HepG2 (cell line): ENCODE measurements at regions not wholly inside any gene's neighbourhood (a gene's known extent, or its start where the extent isn't known, plus 50 kb on each side); places are given as distances from the start of the nearest gene placed in this dataset.

Experiments used
- ATAC-seq: fragments of 200-7000 bp; cut with Tn5 transposase; 3 replicates; pipeline ENCODE4 v1.9.1; 2020; ENCODE audit warnings: mild to moderate bottlenecking, moderate library complexity
- BruUV-seq: library from RNA; stranded (reverse); fragments of 400-500 nt; replicated peaks from 2 replicates; lab custom pipeline; 2021; lab: Mats Ljungman, UMichigan
- CTCF ChIA-PET: fragments of 300-600 bp; formaldehyde crosslinking; extraction: SDS; loops from one replicate; lab custom pipeline; 2021; ENCODE audit warnings: low total read pairs, inconsistent platforms, low intra/inter-chr PET ratio; lab: Yijun Ruan, JAX
- POLR2A ChIA-PET: fragments of 350-600 bp; sonication (Branson Sonifier 250); formaldehyde crosslinking; loops from one replicate; lab custom pipeline; 2020; ENCODE audit warnings: antibody characterized with exemption, inconsistent platforms; lab: Yijun Ruan, JAX
- DNase-seq: peaks from one replicate; pipeline ENCODE4 v3.0.0-alpha.2; 2015; ENCODE audit warnings: low spot score
- FAIRE-seq: peaks from 3 replicates; lab custom pipeline; 2011; peaks lifted over from hg19 to GRCh38; lab: Jason Lieb, UNC
- H2AFZ ChIP-seq: one replicate; pipeline ENCODE4 v1.6.1; 2011; ENCODE audit warnings: low read length, inconsistent platforms
- H3K27ac ChIP-seq: fragments of 300-600 bp; 3 replicates; pipeline ENCODE4 v1.8.0; 2011; ENCODE audit warnings: mixed run types, mild to moderate bottlenecking, mixed read lengths, low read length, inconsistent platforms; ENCODE audit not compliant: insufficient read depth; ENCODE audit errors: extremely low read length
- H3K27me3 ChIP-seq, 2 experiments: fragments of 200-600 bp in 1 of 2; 2 replicates in 1 of 2; 3 replicates in 1 of 2; pipeline versions ENCODE4 v1.6.0 to v1.8.0; 2011; ENCODE audit warnings: low read length in 2 of 2, mild to moderate bottlenecking in 2 of 2, moderate library complexity in 2 of 2, inconsistent platforms in 1 of 2; ENCODE audit not compliant: insufficient read depth in 2 of 2, control insufficient read depth in 1 of 2
- H3K36me3 ChIP-seq, 2 experiments: fragments of 200-600 bp in 1 of 2; replicated peaks in 1 of 2; 2 replicates in 1 of 2; 3 replicates in 1 of 2; pipeline versions ENCODE4 v1.5.1 to v1.8.0; 2011; ENCODE audit warnings: low read length in 2 of 2, inconsistent platforms in 1 of 2; ENCODE audit not compliant: insufficient read depth in 2 of 2, control insufficient read depth in 1 of 2
- H3K4me1 ChIP-seq: 2 replicates; pipeline ENCODE4 v1.5.1; 2012; ENCODE audit warnings: low read length, inconsistent platforms; ENCODE audit not compliant: insufficient read depth
- H3K4me2 ChIP-seq: 2 replicates; pipeline ENCODE4 v1.6.0; 2011; ENCODE audit warnings: low read depth, low read length, inconsistent platforms
- H3K4me3 ChIP-seq, 3 experiments: fragments of 200-600 bp in 1 of 3; sonication (generic), shearing (Covaris generic) in 1 of 3; replicated peaks in 1 of 3; 2 replicates each; pipeline ENCODE4 v1.5.1; 2011 to 2016; ENCODE audit warnings: low read length in 3 of 3, inconsistent platforms in 2 of 3, low read depth in 2 of 3, mild to moderate bottlenecking in 2 of 3, control low read depth in 1 of 3, mixed read lengths in 1 of 3; ENCODE audit not compliant: insufficient read depth in 1 of 3
- H3K79me2 ChIP-seq: one replicate; pipeline ENCODE4 v1.6.1; 2011; ENCODE audit warnings: low read length, inconsistent platforms; ENCODE audit not compliant: insufficient read depth
- H3K9ac ChIP-seq: 2 replicates; pipeline ENCODE4 v1.6.0; 2011; ENCODE audit warnings: mild to moderate bottlenecking, low read depth, low read length, inconsistent platforms; ENCODE audit not compliant: insufficient read depth
- H3K9me3 ChIP-seq: 2 replicates; pipeline ENCODE4 v1.5.1; 2012; ENCODE audit warnings: mild to moderate bottlenecking, low read length
- H4K20me1 ChIP-seq: 2 replicates; pipeline ENCODE4 v1.6.0; 2011; ENCODE audit warnings: inconsistent platforms, mild to moderate bottlenecking, low read length, moderate library complexity; ENCODE audit not compliant: insufficient read depth
- AHR ChIP-seq: IDR thresholded peaks from 2 replicates; pipeline ENCODE4 v1.6.1; 2018; ENCODE audit warnings: missing genetic modification reagents, missing compliant biosample characterization
- BORCS8-MEF2B ChIP-seq: sonication (generic); formaldehyde crosslinking; IDR thresholded peaks from 2 replicates; pipeline ENCODE4 v1.8.0; 2022; ENCODE audit warnings: mild to moderate bottlenecking, missing genetic modification reagents
- FOSL2 ChIP-seq: sonication (generic); formaldehyde crosslinking; IDR thresholded peaks from 2 replicates; pipeline ENCODE4 v1.4.0; 2020; ENCODE audit warnings: missing genetic modification reagents
- GMEB1 ChIP-seq: sonication (generic); formaldehyde crosslinking; IDR thresholded peaks from 2 replicates; pipeline ENCODE4 v1.5.1; 2020; ENCODE audit warnings: missing genetic modification reagents, mild to moderate bottlenecking, borderline replicate concordance
- IRF1 ChIP-seq: sonication (generic); formaldehyde crosslinking; IDR thresholded peaks from 2 replicates; pipeline ENCODE4 v1.4.0; 2020; ENCODE audit warnings: low read depth, mild to moderate bottlenecking, missing genetic modification reagents
- JDP2 ChIP-seq: sonication (generic); formaldehyde crosslinking; IDR thresholded peaks from 2 replicates; pipeline ENCODE4 v1.8.1; 2022; ENCODE audit warnings: missing genetic modification reagents, borderline replicate concordance
- PCBP2 ChIP-seq: fragments of 200-400 bp; formaldehyde crosslinking; optimal IDR thresholded peaks from 2 replicates; pipeline ENCODE3; 2018; ENCODE audit warnings: low read length, low read depth; ENCODE audit not compliant: poor library complexity, severe bottlenecking
- RARG ChIP-seq: sonication (generic); formaldehyde crosslinking; IDR thresholded peaks from 2 replicates; pipeline ENCODE4 v1.4.0; 2020; ENCODE audit warnings: low read depth, mild to moderate bottlenecking, missing genetic modification reagents
- ZC3H4 ChIP-seq: sonication (generic); formaldehyde crosslinking; IDR thresholded peaks from 2 replicates; pipeline ENCODE4 v1.4.0; 2020; ENCODE audit warnings: missing genetic modification reagents, borderline replicate concordance
- ZZZ3 ChIP-seq: sonication (generic); formaldehyde crosslinking; IDR thresholded peaks from 2 replicates; pipeline ENCODE4 v1.4.0; 2020; ENCODE audit warnings: missing genetic modification reagents, mild to moderate bottlenecking, borderline replicate concordance
- WGBS: methylation state at CpG from one replicate; pipeline ENCODE4 v1.1.6; 2017; ENCODE audit warnings: low lambda C conversion rate; 5-methylcytosine and 5-hydroxymethylcytosine counted together
- in situ Hi-C: cut with HindIII; loops from 2 replicates; pipeline ENCODE4 v1.10.0; 2017; ENCODE audit warnings: low pct_unique_long_range_greater_than_20kb; ENCODE audit not compliant: extremely low pct_ligation_motif_present
- intact Hi-C: fragments of 100-400 bp; cut with micrococcal nuclease; formaldehyde crosslinking; loops from one replicate; pipeline ENCODE4 v1.10.0; 2022; ENCODE audit not compliant: unreplicated experiment

- H3K9me3 ChIP-seq = no peaks in the 10 kb centered on the region
- ChIA-PET CTCF (no interaction called here), POLR2A (no interaction called here)
- TF ChIP-seq AHR (CRISPR knock-in tag) (no peak), BORCS8-MEF2B (CRISPR knock-in tag) (no peak), PCBP2 (no peak), GMEB1 (CRISPR knock-in tag) (no peak), ZC3H4 (CRISPR knock-in tag) (no peak), RARG (CRISPR knock-in tag) (no peak), ZZZ3 (CRISPR knock-in tag) (no peak), JDP2 (CRISPR knock-in tag) (no peak), IRF1 (CRISPR knock-in tag) (no peak), FOSL2 (CRISPR knock-in tag) (no peak)
- H4K20me1 ChIP-seq = no peaks in the 10 kb centered on the region
- H3K79me2 ChIP-seq = no peaks in the 10 kb centered on the region
- ATAC-seq (no peak), DNase-seq (no peak), FAIRE-seq (no peak)
- no peak overlapping the region for H3K9ac ChIP-seq
- no peak overlapping the region for H2AFZ ChIP-seq
- no peaks in the 10 kb centered on the region for H3K36me3 ChIP-seq
- intact Hi-C loops = no loop called here
- peaks cover 5 to 26% of the 10 kb centered on the region in 2 experiments; a peak in 4 of 5 replicates for H3K27me3 ChIP-seq
- in situ Hi-C loops = no loop called here
- H3K27ac ChIP-seq = no peak overlapping the region
- H3K4me3 ChIP-seq = no peak overlapping the region
- BruUV-seq = no TSS peak
- no peaks in the 10 kb centered on the region for H3K4me1 ChIP-seq
- 42% methylated on average over 13 of the region's 22 CpGs for WGBS
- no peak overlapping the region for H3K4me2 ChIP-seq
Measured at GRCh38 chr12:131217024-131217586, 263.4 kb downstream of the ADGRD1 start.
